Activated naive CD8-positive, alpha-beta T cell (primary cell): ENCODE measurements at regions not wholly inside any gene's neighbourhood (a gene's known extent, or its start where the extent isn't known, plus 50 kb on each side); places are given as distances from the start of the nearest gene placed in this dataset.

Source experiments
- H3K27ac Mint-ChIP-seq: one replicate; pipeline ENCODE4 v1.8.0; 2021; ENCODE audit warnings: mixed read lengths
- H3K27me3 Mint-ChIP-seq: one replicate; pipeline ENCODE4 v1.8.0; 2021; ENCODE audit warnings: mixed read lengths
- H3K36me3 Mint-ChIP-seq: one replicate; pipeline ENCODE4 v1.8.0; 2021; ENCODE audit warnings: mixed read lengths
- H3K4me1 Mint-ChIP-seq: one replicate; pipeline ENCODE4 v1.8.0; 2021; ENCODE audit warnings: low read depth, mixed read lengths
- H3K4me3 Mint-ChIP-seq: one replicate; pipeline ENCODE4 v1.8.0; 2021; ENCODE audit warnings: mild to moderate bottlenecking, mixed read lengths
- H3K9me3 Mint-ChIP-seq: one replicate; pipeline ENCODE4 v1.8.0; 2021; ENCODE audit warnings: low read depth, mixed read lengths

GRCh38 chr12:30839643-30840220 is 85.0 kb upstream of the CAPRIN2 start:
- Mint-ChIP-seq H3K9me3 (no peaks in the 10 kb centered on the region), H3K4me3 (no peak overlapping the region), H3K36me3 (no peaks in the 10 kb centered on the region), H3K27me3 (peaks cover 15% of the 10 kb centered on the region), H3K4me1 (peaks cover 2% of the 10 kb centered on the region), H3K27ac (no peak overlapping the region)

- Mint-ChIP-seq H3K9me3 (no peaks in the 10 kb centered on the region), H3K27ac (no peak overlapping the region), H3K4me1 (no peaks in the 10 kb centered on the region), H3K36me3 (no peaks in the 10 kb centered on the region), H3K4me3 (no peak overlapping the region), H3K27me3 (peaks cover 15% of the 10 kb centered on the region)
These were observed 82.8 kb upstream of the CAPRIN2 start for GRCh38 chr12:30837595-30837994.

GRCh38 chr12:30836656-30837445 is 82.1 kb upstream of the CAPRIN2 start:
- no peaks in the 10 kb centered on the region for H3K4me1 Mint-ChIP-seq
- peaks cover 15% of the 10 kb centered on the region for H3K27me3 Mint-ChIP-seq
- H3K9me3 Mint-ChIP-seq, result no peaks in the 10 kb centered on the region
- no peak overlapping the region for H3K4me3 Mint-ChIP-seq
- no peak overlapping the region for H3K27ac Mint-ChIP-seq
- H3K36me3 Mint-ChIP-seq, result no peaks in the 10 kb centered on the region

- H3K4me3 Mint-ChIP-seq, result no peak overlapping the region
- H3K27me3 Mint-ChIP-seq, result peaks cover 15% of the 10 kb centered on the region
- no peaks in the 10 kb centered on the region for H3K36me3 Mint-ChIP-seq
- H3K9me3 Mint-ChIP-seq, result no peaks in the 10 kb centered on the region
- no peak overlapping the region for H3K27ac Mint-ChIP-seq
- H3K4me1 Mint-ChIP-seq, result no peaks in the 10 kb centered on the region
These were observed 80.5 kb upstream of the CAPRIN2 start for GRCh38 chr12:30835216-30835615.

- Mint-ChIP-seq H3K36me3 (no peaks in the 10 kb centered on the region), H3K9me3 (no peaks in the 10 kb centered on the region), H3K27me3 (peaks cover 12% of the 10 kb centered on the region), H3K4me3 (no peak overlapping the region), H3K27ac (no peak overlapping the region), H3K4me1 (no peaks in the 10 kb centered on the region)
These were observed 76.0 kb upstream of the CAPRIN2 start for GRCh38 chr12:30830751-30831150.

- Mint-ChIP-seq H3K27ac (no peak overlapping the region), H3K4me3 (no peak overlapping the region), H3K36me3 (no peaks in the 10 kb centered on the region), H3K4me1 (no peaks in the 10 kb centered on the region), H3K27me3 (peaks cover 11% of the 10 kb centered on the region), H3K9me3 (no peaks in the 10 kb centered on the region)
These were observed 75.1 kb upstream of the CAPRIN2 start for GRCh38 chr12:30829876-30830275.

- Mint-ChIP-seq H3K4me3 (no peak overlapping the region), H3K27me3 (peaks cover 18% of the 10 kb centered on the region), H3K27ac (no peak overlapping the region)
These were observed 73.9 kb upstream of the CAPRIN2 start for GRCh38 chr12:30828686-30829085.

GRCh38 chr12:30827101-30828066 is 72.6 kb upstream of the CAPRIN2 start:
- peaks cover 18% of the 10 kb centered on the region for H3K27me3 Mint-ChIP-seq
- no peaks in the 10 kb centered on the region for H3K9me3 Mint-ChIP-seq
- no peak overlapping the region for H3K4me3 Mint-ChIP-seq
- no peaks in the 10 kb centered on the region for H3K36me3 Mint-ChIP-seq
- H3K4me1 Mint-ChIP-seq, result peaks cover 16% of the 10 kb centered on the region
- no peak overlapping the region for H3K27ac Mint-ChIP-seq

More at GRCh38 chr12:30828686-30829085, 73.9 kb upstream of the CAPRIN2 start:
- H3K36me3 Mint-ChIP-seq, result no peaks in the 10 kb centered on the region
- no peaks in the 10 kb centered on the region for H3K9me3 Mint-ChIP-seq
- peaks cover 7% of the 10 kb centered on the region for H3K4me1 Mint-ChIP-seq

GRCh38 chr12:30826276-30826675 is 71.5 kb upstream of the CAPRIN2 start:
- H3K27me3 Mint-ChIP-seq, result peaks cover 20% of the 10 kb centered on the region
- H3K27ac Mint-ChIP-seq, result no peak overlapping the region
- H3K4me3 Mint-ChIP-seq, result no peak overlapping the region
- H3K9me3 Mint-ChIP-seq, result no peaks in the 10 kb centered on the region
- H3K4me1 Mint-ChIP-seq, result peaks cover 21% of the 10 kb centered on the region
- H3K36me3 Mint-ChIP-seq, result no peaks in the 10 kb centered on the region

GRCh38 chr12:30825341-30825740 is 70.6 kb upstream of the CAPRIN2 start:
- H3K27ac Mint-ChIP-seq, result no peak overlapping the region
- H3K36me3 Mint-ChIP-seq, result no peaks in the 10 kb centered on the region
- H3K4me3 Mint-ChIP-seq, result no peak overlapping the region
- peaks cover 21% of the 10 kb centered on the region for H3K27me3 Mint-ChIP-seq
- H3K4me1 Mint-ChIP-seq, result peaks cover 21% of the 10 kb centered on the region
- no peaks in the 10 kb centered on the region for H3K9me3 Mint-ChIP-seq

- H3K9me3 Mint-ChIP-seq, result no peaks in the 10 kb centered on the region
- no peaks in the 10 kb centered on the region for H3K36me3 Mint-ChIP-seq
- peaks cover 22% of the 10 kb centered on the region for H3K27me3 Mint-ChIP-seq
- peaks cover 21% of the 10 kb centered on the region for H3K4me1 Mint-ChIP-seq
- H3K4me3 Mint-ChIP-seq, result peak overlapping the region; percentile 91
- no peak overlapping the region for H3K27ac Mint-ChIP-seq
These were observed 69.6 kb upstream of the CAPRIN2 start for GRCh38 chr12:30824311-30824710.

- peaks cover 26% of the 10 kb centered on the region for H3K27me3 Mint-ChIP-seq
- peak overlapping the region; percentile 91 for H3K4me3 Mint-ChIP-seq
- no peaks in the 10 kb centered on the region for H3K9me3 Mint-ChIP-seq
- H3K36me3 Mint-ChIP-seq, result no peaks in the 10 kb centered on the region
- H3K4me1 Mint-ChIP-seq, result peaks cover 21% of the 10 kb centered on the region
- H3K27ac Mint-ChIP-seq, result no peak overlapping the region
These were observed 69.0 kb upstream of the CAPRIN2 start for GRCh38 chr12:30823764-30824163.

- Mint-ChIP-seq H3K27me3 (peaks cover 30% of the 10 kb centered on the region), H3K27ac (no peak overlapping the region), H3K36me3 (no peaks in the 10 kb centered on the region), H3K4me3 (peak overlapping the region; percentile 91), H3K4me1 (peaks cover 21% of the 10 kb centered on the region), H3K9me3 (no peaks in the 10 kb centered on the region)
These were observed 68.5 kb upstream of the CAPRIN2 start for GRCh38 chr12:30823156-30823699.

- Mint-ChIP-seq H3K4me1 (peaks cover 21% of the 10 kb centered on the region), H3K4me3 (peak overlapping the region; percentile 91), H3K27me3 (peaks cover 31% of the 10 kb centered on the region), H3K9me3 (no peaks in the 10 kb centered on the region), H3K27ac (no peak overlapping the region), H3K36me3 (no peaks in the 10 kb centered on the region)
These were observed 67.8 kb upstream of the CAPRIN2 start for GRCh38 chr12:30822385-30823155.
